Thyroid gland (tissue), 4 donors: ENCODE measurements at regions not wholly inside any gene's neighbourhood (a gene's known extent, or its start where the extent isn't known, plus 50 kb on each side); places are given as distances from the start of the nearest gene placed in this dataset.

Experiments
- DNase-seq, 2 donors: peaks; one replicate each; pipeline ENCODE4 v3.0.0-alpha.2; 2019
- H3K27ac ChIP-seq, 3 donors: fragments of 200-600 bp; sonication (generic); 1 replicate in 2 of 3; 2 replicates in 1 of 3; pipeline ENCODE4 v1.5.1; 2016 to 2019; ENCODE audit warnings: mild to moderate bottlenecking in 1 of 3, moderate library complexity in 1 of 3
- H3K27me3 ChIP-seq: fragments of 200-600 bp; sonication (generic); one replicate; pipeline ENCODE4 v1.5.1; 2019
- H3K36me3 ChIP-seq, 2 donors: fragments of 200-600 bp; sonication (generic); one replicate each; pipeline ENCODE4 v1.5.1; 2016 to 2019
- H3K4me1 ChIP-seq, 2 donors: fragments of 200-600 bp; sonication (generic); one replicate each; pipeline ENCODE4 v1.5.1; 2017 to 2019
- H3K4me3 ChIP-seq, 3 donors: fragments of 200-600 bp; sonication (generic); replicated peaks in 1 of 3; 1 replicate in 2 of 3; 2 replicates in 1 of 3; pipeline ENCODE4 v1.5.1; 2016; ENCODE audit warnings: mild to moderate bottlenecking in 1 of 3
- H3K9me3 ChIP-seq: fragments of 200-600 bp; sonication (generic); one replicate; pipeline ENCODE4 v1.5.1; 2017
- POLR2A ChIP-seq, 2 donors: fragments of 450-650 bp; IDR thresholded peaks; one replicate each; pipeline ENCODE4 v1.6.1; 2017; ENCODE audit warnings: antibody characterized with exemption in 2 of 2, mild to moderate bottlenecking in 2 of 2, moderate library complexity in 1 of 2
- WGBS, 2 donors: methylation state at CpG; one replicate each; pipeline ENCODE4 v1.1.5; 2017; 5-methylcytosine and 5-hydroxymethylcytosine counted together
- intact Hi-C: fragments of 100-400 bp; cut with DNase I; formaldehyde crosslinking; loops from one replicate; pipeline ENCODE4 v1.15.1; 2023
- TF ChIP-seq, protein P1 (sequence below), 6 experiments: fragments of 200-600 bp in 3 of 6; fragments of 450-650 bp in 3 of 6; sonication (generic) in 3 of 6; IDR thresholded peaks; one replicate each; pipeline ENCODE4 v1.5.1; 2016 to 2019; ENCODE audit warnings: antibody characterized with exemption in 6 of 6, mild to moderate bottlenecking in 2 of 6, inconsistent platforms in 1 of 6, moderate library complexity in 1 of 6

DNA sequence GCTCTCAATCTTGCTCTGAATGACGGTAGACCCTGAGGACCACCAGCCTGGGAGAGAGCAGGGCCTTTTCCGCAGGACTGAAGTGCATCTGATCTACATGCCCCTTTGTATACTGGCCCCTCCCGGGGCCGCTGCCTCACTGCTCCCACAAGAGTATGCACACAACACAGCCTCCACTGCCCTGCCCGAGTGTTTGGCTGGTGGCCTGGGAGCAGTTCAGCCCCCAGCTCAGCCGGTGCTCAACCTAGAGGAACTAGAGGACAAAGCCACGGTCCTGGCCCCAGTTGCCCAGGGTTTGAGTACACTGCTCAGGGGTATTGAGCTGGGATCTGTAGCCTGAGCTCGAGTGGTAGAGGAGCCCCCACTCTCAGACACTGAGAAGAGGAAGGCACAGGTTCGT, 118.9 kb upstream of the CAB39 start:
- Histone ChIP-seq H3K27ac (no peak overlapping the region), H3K4me3 (no peak overlapping the region), H3K27me3 (no peaks in the 10 kb centered on the region), H3K9me3 (no peaks in the 10 kb centered on the region), H3K4me1 (no peaks in the 10 kb centered on the region), H3K36me3 (no peaks in the 10 kb centered on the region)
- WGBS, 2 donors, result 43 to 48% methylated on average over 5 to 8 of the region's 9 CpGs
- DNase-seq, result no peak
- intact Hi-C loops, result no loop called here
- TF ChIP-seq, protein P1, sequence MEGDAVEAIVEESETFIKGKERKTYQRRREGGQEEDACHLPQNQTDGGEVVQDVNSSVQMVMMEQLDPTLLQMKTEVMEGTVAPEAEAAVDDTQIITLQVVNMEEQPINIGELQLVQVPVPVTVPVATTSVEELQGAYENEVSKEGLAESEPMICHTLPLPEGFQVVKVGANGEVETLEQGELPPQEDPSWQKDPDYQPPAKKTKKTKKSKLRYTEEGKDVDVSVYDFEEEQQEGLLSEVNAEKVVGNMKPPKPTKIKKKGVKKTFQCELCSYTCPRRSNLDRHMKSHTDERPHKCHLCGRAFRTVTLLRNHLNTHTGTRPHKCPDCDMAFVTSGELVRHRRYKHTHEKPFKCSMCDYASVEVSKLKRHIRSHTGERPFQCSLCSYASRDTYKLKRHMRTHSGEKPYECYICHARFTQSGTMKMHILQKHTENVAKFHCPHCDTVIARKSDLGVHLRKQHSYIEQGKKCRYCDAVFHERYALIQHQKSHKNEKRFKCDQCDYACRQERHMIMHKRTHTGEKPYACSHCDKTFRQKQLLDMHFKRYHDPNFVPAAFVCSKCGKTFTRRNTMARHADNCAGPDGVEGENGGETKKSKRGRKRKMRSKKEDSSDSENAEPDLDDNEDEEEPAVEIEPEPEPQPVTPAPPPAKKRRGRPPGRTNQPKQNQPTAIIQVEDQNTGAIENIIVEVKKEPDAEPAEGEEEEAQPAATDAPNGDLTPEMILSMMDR (IDR thresholded peaks at IDR 0.05), result no peak
- no peak for TF ChIP-seq POLR2A (IDR thresholded peaks at IDR 0.05)

DNA sequence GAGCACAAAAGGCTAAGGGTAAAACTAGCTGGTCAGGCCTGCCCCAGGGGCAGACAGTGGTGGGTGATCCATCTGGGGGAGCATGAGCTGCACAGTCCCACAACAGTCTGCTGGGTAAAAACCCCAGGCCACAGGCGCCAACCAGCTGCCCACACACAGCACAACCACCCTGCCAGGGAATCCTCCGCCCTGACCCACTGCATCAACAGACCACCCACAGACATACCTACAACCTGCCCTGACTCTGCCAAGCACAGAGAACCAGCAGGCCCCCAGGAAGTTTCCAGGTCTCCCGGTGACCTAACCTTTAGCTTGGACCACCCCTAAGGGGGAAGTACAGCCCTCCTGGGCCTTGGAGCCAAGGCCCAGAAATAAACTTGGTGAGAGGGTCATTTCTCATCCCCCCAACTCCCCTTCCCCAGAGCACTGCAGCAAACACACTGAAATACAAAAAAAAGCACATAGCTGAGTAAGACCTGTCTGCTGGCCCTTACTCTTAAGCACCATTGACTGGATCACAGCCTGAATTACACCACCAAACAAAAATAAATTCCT, 118.3 kb upstream of the CAB39 start:
- Histone ChIP-seq H3K27ac (no peak overlapping the region), H3K36me3 (no peaks in the 10 kb centered on the region), H3K9me3 (no peaks in the 10 kb centered on the region), H3K4me3 (no peak overlapping the region), H3K4me1 (no peaks in the 10 kb centered on the region), H3K27me3 (no peaks in the 10 kb centered on the region)
- TF ChIP-seq POLR2A (IDR thresholded peaks at IDR 0.05), result no peak
- TF ChIP-seq, protein P1 (IDR thresholded peaks at IDR 0.05), result no peak
- DNase-seq, result no peak
- 95 to 100% methylated on average over 3 of the region's 3 CpGs for WGBS, 2 donors
- intact Hi-C loops, result no loop called here

DNA sequence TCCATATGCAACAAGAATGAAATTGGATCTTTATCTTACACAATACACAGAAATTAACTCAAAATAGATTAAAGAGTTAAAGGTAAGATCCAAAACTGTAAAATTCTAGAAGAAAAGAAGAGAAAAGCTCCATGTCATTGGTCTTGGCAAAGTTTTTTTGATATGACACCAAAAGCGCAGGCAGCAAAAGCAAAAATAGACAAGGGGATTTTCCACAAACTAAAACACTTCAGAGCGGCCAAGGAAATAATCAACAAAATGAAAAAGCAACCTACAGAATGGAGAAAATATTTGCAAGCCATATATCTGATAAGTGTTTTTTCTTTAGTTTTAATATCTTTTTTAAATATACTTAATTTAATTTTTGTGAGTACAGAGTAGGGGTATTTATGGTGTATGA, 112.8 kb upstream of the CAB39 start:
- no peak overlapping the region for H3K27ac ChIP-seq
- intact Hi-C loops, result no loop called here
- no peak for DNase-seq
- TF ChIP-seq, protein P1 (IDR thresholded peaks at IDR 0.05), result no peak
- no peak for TF ChIP-seq POLR2A (IDR thresholded peaks at IDR 0.05)
- no peaks in the 10 kb centered on the region for H3K36me3 ChIP-seq
- H3K9me3 ChIP-seq, result no peaks in the 10 kb centered on the region
- H3K27me3 ChIP-seq, result no peaks in the 10 kb centered on the region
- 91 to 93% methylated on average over 2 of the region's 2 CpGs for WGBS, 2 donors
- peaks cover 0 to 4% of the 10 kb centered on the region in 2 donors for H3K4me1 ChIP-seq
- H3K4me3 ChIP-seq, result no peak overlapping the region

DNA sequence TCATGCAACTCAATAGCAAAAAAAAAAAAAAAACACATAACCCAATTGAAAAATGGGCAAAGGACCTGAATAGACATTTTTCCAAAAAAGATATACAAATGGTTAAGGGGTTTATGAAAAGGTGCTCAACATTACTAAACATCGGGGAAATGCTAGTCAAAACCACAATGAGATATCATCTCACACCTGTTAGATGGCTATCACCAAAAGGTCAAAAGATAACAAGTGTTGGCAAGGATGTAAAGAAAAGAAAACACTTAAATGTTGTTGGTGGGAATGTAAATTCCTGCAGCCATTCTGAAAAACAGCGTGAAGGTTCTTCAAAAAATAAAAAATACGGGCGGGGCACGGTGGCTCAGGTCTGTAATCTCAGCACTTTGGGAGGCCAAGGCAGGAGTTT, 112.4 kb upstream of the CAB39 start:
- Histone ChIP-seq H3K9me3 (no peaks in the 10 kb centered on the region), H3K27ac (no peak overlapping the region), H3K36me3 (no peaks in the 10 kb centered on the region), H3K4me1 (peaks cover 0 to 4% of the 10 kb centered on the region in 2 donors), H3K4me3 (no peak overlapping the region), H3K27me3 (no peaks in the 10 kb centered on the region)
- no peak for DNase-seq
- WGBS, 2 donors, result 66 to 68% methylated on average over 5 of the region's 5 CpGs
- intact Hi-C loops, result no loop called here
- TF ChIP-seq POLR2A (IDR thresholded peaks at IDR 0.05), result no peak
- TF ChIP-seq, protein P1 (IDR thresholded peaks at IDR 0.05), result no peak

DNA sequence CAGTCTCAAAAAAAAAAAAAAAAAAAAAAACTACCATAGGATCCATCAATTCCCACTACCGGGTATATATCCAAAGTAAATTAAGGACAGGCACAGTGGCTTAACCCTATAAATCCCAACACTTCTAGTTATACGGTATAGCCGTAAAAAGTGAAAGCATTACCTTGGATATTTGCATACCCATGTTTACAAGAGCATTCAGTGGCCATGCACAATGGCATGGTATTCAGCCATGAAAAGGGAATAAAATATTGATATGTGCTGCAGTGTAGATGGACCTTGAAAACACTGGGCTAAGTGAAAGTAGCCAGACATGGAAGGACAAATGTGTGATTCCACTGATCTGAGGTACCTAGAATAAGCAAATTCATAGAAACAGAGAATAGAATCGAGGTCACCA, 111.8 kb upstream of the CAB39 start:
- TF ChIP-seq, protein P1 (IDR thresholded peaks at IDR 0.05), result no peak
- no peak for TF ChIP-seq POLR2A (IDR thresholded peaks at IDR 0.05)
- Histone ChIP-seq H3K4me3 (no peak overlapping the region), H3K27me3 (no peaks in the 10 kb centered on the region), H3K36me3 (no peaks in the 10 kb centered on the region), H3K27ac (no peak overlapping the region), H3K4me1 (peaks cover 0 to 4% of the 10 kb centered on the region in 2 donors), H3K9me3 (no peaks in the 10 kb centered on the region)
- no peak for DNase-seq
- 67 to 76% methylated on average over 4 of the region's 4 CpGs for WGBS, 2 donors
- intact Hi-C loops, result no loop called here
